ENCODE measurements at regions not wholly inside any gene's neighbourhood (a gene's known extent, or its start where the extent isn't known, plus 50 kb on each side); places are given as distances from the start of the nearest gene placed in this dataset.
A peak's percentile ranks its signal among the peaks of the same experiment; 100 is the strongest.

DNA sequence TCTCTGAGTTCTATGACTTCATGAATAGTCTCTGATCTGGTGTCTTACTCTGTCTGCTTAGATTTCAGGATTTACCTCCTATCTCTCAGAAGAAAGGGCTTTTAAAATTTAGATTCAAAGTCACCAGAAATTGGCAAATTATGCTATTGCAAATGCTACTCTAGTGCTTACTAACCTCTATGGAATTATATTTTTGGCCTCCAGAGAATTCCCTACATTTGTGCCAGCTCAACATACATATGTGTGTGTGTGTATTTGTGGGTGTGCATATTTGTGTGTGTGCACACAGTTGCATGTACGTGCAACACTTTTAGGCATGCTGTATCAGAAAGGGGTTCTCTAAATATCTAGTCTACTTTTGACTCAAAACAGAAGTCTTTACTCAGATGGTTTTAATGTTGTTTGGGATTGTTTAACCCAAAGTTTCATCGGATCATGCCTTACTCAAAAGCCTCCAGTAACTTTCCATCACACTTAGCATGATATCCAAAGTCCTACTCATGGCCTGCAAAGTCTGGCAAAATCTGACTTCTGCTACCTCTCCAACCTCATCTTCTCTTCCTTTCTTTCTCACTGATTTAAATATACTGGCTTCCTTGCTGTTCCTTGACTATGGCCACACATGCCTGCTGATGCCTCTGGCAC, 147.6 kb upstream of the NR3C1 start (continued):
- no peak for TF ChIP-seq HNRNPL (IDR thresholded peaks at IDR 0.05; ENCODE audit: low read depth, low read length)
- TF ChIP-seq ZKSCAN1 (IDR thresholded peaks at IDR 0.05; ENCODE audit: low read length): no peak
- no peak for TF ChIP-seq ZEB1 (IDR thresholded peaks at IDR 0.05; ENCODE audit: insufficient replicate concordance, low read depth)
- TF ChIP-seq ERF (CRISPR knock-in tag; IDR thresholded peaks at IDR 0.05): no peak
- TF ChIP-seq KAT7 (CRISPR knock-in tag; IDR thresholded peaks at IDR 0.05; ENCODE audit: borderline replicate concordance): no peak
- no peak for TF ChIP-seq CREM (IDR thresholded peaks at IDR 0.05)
- TF ChIP-seq CREM (CRISPR knock-in tag; IDR thresholded peaks at IDR 0.05): no peak
- no peak for TF ChIP-seq RBAK (CRISPR knock-in tag; IDR thresholded peaks at IDR 0.05)
- no peak for TF ChIP-seq ZNF766 (CRISPR knock-in tag; IDR thresholded peaks at IDR 0.05; ENCODE audit: borderline replicate concordance)
- no peak for TF ChIP-seq NFIB (CRISPR knock-in tag; IDR thresholded peaks at IDR 0.05; ENCODE audit: borderline replicate concordance)
- TF ChIP-seq ZNF333 (CRISPR knock-in tag; IDR thresholded peaks at IDR 0.05; ENCODE audit: borderline replicate concordance): no peak

DNA sequence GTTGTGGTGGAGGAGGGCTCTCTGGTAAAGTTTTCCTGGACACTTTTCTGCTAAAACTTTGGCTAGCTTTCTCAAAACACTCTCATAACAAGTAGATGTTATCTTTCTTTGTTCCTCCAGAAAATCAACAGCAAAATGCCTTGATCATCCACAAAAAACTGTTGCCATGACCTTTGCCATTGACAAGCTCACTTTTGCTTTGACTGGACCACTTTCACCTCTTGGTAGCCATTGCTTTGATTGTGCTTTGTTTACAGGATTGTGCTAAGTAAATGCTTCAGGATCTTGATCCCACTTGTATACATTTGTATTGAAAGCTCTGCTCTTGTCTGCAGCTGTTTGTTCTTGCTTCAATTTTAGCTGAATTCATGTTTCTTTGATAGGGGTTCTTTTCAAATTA, 143.9 kb upstream of the NR3C1 start:
- no peak overlapping the region for H3K4me3 ChIP-seq (replicated peaks in 1 of 3; ENCODE audit: insufficient read depth in 1 of 3, low read depth in 2 of 3, low read length in 3 of 3)
- intact Hi-C loops (cut with micrococcal nuclease; ENCODE audit: unreplicated experiment) (no loop called here), in situ Hi-C loops (cut with HindIII; ENCODE audit: extremely low pct_ligation_motif_present, low pct_unique_long_range_greater_than_20kb) (no loop called here)
- FAIRE-seq: peak; percentile 57
- ChIA-PET POLR2A (no interaction called here), CTCF (ENCODE audit: low intra/inter-chr PET ratio, low total read pairs) (no interaction called here)
- BruUV-seq (replicated peaks): no TSS peak
- H3K4me2 ChIP-seq (ENCODE audit: low read depth, low read length): peak overlapping the region; percentile 29
- no peaks in the 10 kb centered on the region for H3K36me3 ChIP-seq (replicated peaks in 1 of 2; ENCODE audit: control insufficient read depth in 1 of 2, insufficient read depth in 2 of 2, low read length in 2 of 2)
- H3K9me3 ChIP-seq (ENCODE audit: low read length): no peaks in the 10 kb centered on the region
- H3K4me1 ChIP-seq (ENCODE audit: insufficient read depth, low read length): peaks cover 62% of the 10 kb centered on the region
- H3K27ac ChIP-seq (ENCODE audit: extremely low read length, insufficient read depth, low read length): peak overlapping the region; percentile 39
- peak; percentile 90 for DNase-seq (ENCODE audit: low spot score)
- no peaks in the 10 kb centered on the region for H4K20me1 ChIP-seq (ENCODE audit: insufficient read depth, low read length)
- no peaks in the 10 kb centered on the region for H3K79me2 ChIP-seq (ENCODE audit: insufficient read depth, low read length)
- peak; percentile 77 for ATAC-seq
- H3K27me3 ChIP-seq (ENCODE audit: control insufficient read depth in 1 of 2, insufficient read depth in 2 of 2, low read length in 2 of 2): no peaks in the 10 kb centered on the region
- no peak overlapping the region for H2AFZ ChIP-seq (ENCODE audit: low read length)
- no peak overlapping the region for H3K9ac ChIP-seq (ENCODE audit: insufficient read depth, low read depth, low read length)
- TF ChIP-seq, protein P1, sequence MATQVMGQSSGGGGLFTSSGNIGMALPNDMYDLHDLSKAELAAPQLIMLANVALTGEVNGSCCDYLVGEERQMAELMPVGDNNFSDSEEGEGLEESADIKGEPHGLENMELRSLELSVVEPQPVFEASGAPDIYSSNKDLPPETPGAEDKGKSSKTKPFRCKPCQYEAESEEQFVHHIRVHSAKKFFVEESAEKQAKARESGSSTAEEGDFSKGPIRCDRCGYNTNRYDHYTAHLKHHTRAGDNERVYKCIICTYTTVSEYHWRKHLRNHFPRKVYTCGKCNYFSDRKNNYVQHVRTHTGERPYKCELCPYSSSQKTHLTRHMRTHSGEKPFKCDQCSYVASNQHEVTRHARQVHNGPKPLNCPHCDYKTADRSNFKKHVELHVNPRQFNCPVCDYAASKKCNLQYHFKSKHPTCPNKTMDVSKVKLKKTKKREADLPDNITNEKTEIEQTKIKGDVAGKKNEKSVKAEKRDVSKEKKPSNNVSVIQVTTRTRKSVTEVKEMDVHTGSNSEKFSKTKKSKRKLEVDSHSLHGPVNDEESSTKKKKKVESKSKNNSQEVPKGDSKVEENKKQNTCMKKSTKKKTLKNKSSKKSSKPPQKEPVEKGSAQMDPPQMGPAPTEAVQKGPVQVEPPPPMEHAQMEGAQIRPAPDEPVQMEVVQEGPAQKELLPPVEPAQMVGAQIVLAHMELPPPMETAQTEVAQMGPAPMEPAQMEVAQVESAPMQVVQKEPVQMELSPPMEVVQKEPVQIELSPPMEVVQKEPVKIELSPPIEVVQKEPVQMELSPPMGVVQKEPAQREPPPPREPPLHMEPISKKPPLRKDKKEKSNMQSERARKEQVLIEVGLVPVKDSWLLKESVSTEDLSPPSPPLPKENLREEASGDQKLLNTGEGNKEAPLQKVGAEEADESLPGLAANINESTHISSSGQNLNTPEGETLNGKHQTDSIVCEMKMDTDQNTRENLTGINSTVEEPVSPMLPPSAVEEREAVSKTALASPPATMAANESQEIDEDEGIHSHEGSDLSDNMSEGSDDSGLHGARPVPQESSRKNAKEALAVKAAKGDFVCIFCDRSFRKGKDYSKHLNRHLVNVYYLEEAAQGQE (IDR thresholded peaks at IDR 0.05; ENCODE audit: borderline replicate concordance in 1 of 2, low read depth in 1 of 2, low read length in 2 of 2): peak in 1 of 2 experiments; percentile 46; a peak in 1 of 4 replicates
- TF ChIP-seq TSC22D2 (CRISPR knock-in tag; IDR thresholded peaks at IDR 0.05; ENCODE audit: borderline replicate concordance) (no peak), YY1 (IDR thresholded peaks at IDR 0.05; ENCODE audit: insufficient read depth, insufficient replicate concordance, low read depth, low read length) (peak; percentile 38), KDM5A (IDR thresholded peaks at IDR 0.05; ENCODE audit: borderline replicate concordance, low read length) (no peak), KDM6A (CRISPR knock-in tag; IDR thresholded peaks at IDR 0.05; ENCODE audit: low read depth) (0 out of 2 replicates have a peak, but pooled peaks have one; percentile 54), ZBTB21 (CRISPR knock-in tag; IDR thresholded peaks at IDR 0.05) (no peak), NCOA2 (CRISPR knock-in tag; IDR thresholded peaks at IDR 0.05) (peak; percentile 96), THAP11 (CRISPR knock-in tag; IDR thresholded peaks at IDR 0.05) (peak; percentile 62), ZFP37 (CRISPR knock-in tag; IDR thresholded peaks at IDR 0.05; ENCODE audit: borderline replicate concordance) (peak; percentile 67; the same call in 1 of the 2 replicates), ZNF333 (CRISPR knock-in tag; IDR thresholded peaks at IDR 0.05; ENCODE audit: borderline replicate concordance) (no peak), BCL6 (CRISPR knock-in tag; IDR thresholded peaks at IDR 0.05) (peak; percentile 97), TCF12 (IDR thresholded peaks at IDR 0.05) (no peak), TCF12 (CRISPR knock-in tag; IDR thresholded peaks at IDR 0.05) (no peak), IRF2 (CRISPR knock-in tag; IDR thresholded peaks at IDR 0.05) (peak; percentile 77; the same call in 1 of the 2 replicates)

Measured in HepG2 (cell line).